Mammary epithelial cell (primary cell): ENCODE measurements at regions not wholly inside any gene's neighbourhood (a gene's known extent, or its start where the extent isn't known, plus 50 kb on each side); places are given as distances from the start of the nearest gene placed in this dataset.

Source experiments
- CTCF ChIP-seq, 2 donors: IDR thresholded peaks in 1 of 2; conservative IDR thresholded peaks in 1 of 2; 2 replicates each; pipeline ENCODE4 v1.5.1; 2011 to 2012; ENCODE audit warnings: inconsistent platforms in 2 of 2, low read length in 2 of 2, mild to moderate bottlenecking in 2 of 2, control low read depth in 1 of 2, low read depth in 1 of 2; ENCODE audit not compliant: insufficient read depth in 1 of 2; ENCODE audit errors: extremely low read depth in 1 of 2
- EZH2 ChIP-seq: IDR thresholded peaks from 2 replicates; pipeline ENCODE4 v1.6.1; 2012; ENCODE audit warnings: low read length, inconsistent platforms, borderline replicate concordance

- no peak for TF ChIP-seq CTCF (conservative IDR thresholded peaks at IDR 0.05 in 1 of 2, IDR thresholded peaks at IDR 0.05 in 1 of 2; ENCODE audit: extremely low read depth in 1 of 2, insufficient read depth in 1 of 2, low read depth in 1 of 2, low read length in 2 of 2)
- no peak for TF ChIP-seq EZH2
These were observed 226.4 kb upstream of the HS6ST1 start for GRCh38 chr2:128545085-128545484.
